ENCODE measurements at regions not wholly inside any gene's neighbourhood (a gene's known extent, or its start where the extent isn't known, plus 50 kb on each side); places are given as distances from the start of the nearest gene placed in this dataset.
"Not testable (repeated sequence)": the region's sequence is repeated elsewhere in the genome, so short reads cannot be mapped to it uniquely, and the experiment has no call there.

GRCh38 chr13:62444805-62445204, 1029.2 kb upstream of the PCDH20 start:
- DNase-seq (ENCODE audit: low read depth, low spot score), result no peak
- in situ Hi-C loops (cut with HindIII; ENCODE audit: low pct_unique_long_range_greater_than_20kb, low sequenced_read_pairs), result no loop called here

- DNase-seq (ENCODE audit: low read depth, low spot score), result no peak
- in situ Hi-C loops (cut with HindIII; ENCODE audit: low pct_unique_long_range_greater_than_20kb, low sequenced_read_pairs), result no loop called here
These were observed 1018.4 kb upstream of the PCDH20 start for GRCh38 chr13:62434081-62434480.

GRCh38 chr13:62433660-62434059, 1018.0 kb upstream of the PCDH20 start:
- DNase-seq (ENCODE audit: low read depth, low spot score), result no peak
- in situ Hi-C loops (cut with HindIII; ENCODE audit: low pct_unique_long_range_greater_than_20kb, low sequenced_read_pairs), result no loop called here

DNA sequence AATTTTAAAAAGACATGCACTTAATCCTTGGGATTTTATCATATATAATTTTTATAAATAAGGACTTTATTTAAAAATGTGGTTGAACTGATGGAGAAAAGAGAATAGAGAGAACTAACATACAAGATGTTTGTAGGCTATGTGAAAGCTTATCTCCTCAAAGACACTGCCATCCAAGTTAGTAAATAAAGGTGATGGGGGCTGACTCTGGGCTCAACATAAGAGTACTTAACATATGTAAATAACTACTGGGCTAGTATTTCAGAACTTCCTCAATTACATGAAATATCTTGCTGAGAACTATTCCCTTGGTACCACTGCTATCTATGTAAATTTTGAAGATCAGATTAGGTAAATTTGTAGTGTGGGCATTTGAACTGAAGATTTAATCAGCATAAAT, 1017.3 kb upstream of the PCDH20 start:
- DNase-seq (ENCODE audit: low read depth, low spot score), result no peak
- in situ Hi-C loops (cut with HindIII; ENCODE audit: low pct_unique_long_range_greater_than_20kb, low sequenced_read_pairs), result no loop called here

- no peak for DNase-seq (ENCODE audit: low read depth, low spot score)
- in situ Hi-C loops (cut with HindIII; ENCODE audit: low pct_unique_long_range_greater_than_20kb, low sequenced_read_pairs), result no loop called here
These were observed 1016.6 kb upstream of the PCDH20 start for GRCh38 chr13:62432295-62432694.

GRCh38 chr13:62431852-62432251, 1016.2 kb upstream of the PCDH20 start:
- in situ Hi-C loops (cut with HindIII; ENCODE audit: low pct_unique_long_range_greater_than_20kb, low sequenced_read_pairs), result no loop called here
- no peak for DNase-seq (ENCODE audit: low read depth, low spot score)

DNA sequence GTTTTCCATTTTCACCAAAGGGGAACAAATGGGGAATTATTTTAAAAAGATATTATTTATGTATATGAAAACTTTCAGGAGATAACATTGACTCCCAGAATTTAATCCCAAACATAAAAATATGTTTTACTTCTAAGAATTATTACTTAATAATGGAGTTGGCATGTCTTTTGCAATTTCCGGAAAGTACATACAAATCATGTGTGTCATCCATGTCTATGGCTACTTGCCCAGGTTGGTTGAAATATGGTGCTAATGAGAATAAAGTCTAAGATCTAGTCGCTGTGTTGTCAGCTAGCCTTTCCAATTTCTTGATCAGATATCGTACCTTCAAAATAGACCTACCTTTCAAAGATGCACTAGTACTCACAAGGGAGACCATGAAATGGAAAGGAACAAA, 1003.2 kb upstream of the PCDH20 start:
- in situ Hi-C loops (cut with HindIII; ENCODE audit: low pct_unique_long_range_greater_than_20kb, low sequenced_read_pairs), result no loop called here
- no peak for DNase-seq (ENCODE audit: low read depth, low spot score)

- in situ Hi-C loops (cut with HindIII; ENCODE audit: low pct_unique_long_range_greater_than_20kb, low sequenced_read_pairs), result no loop called here
- DNase-seq (ENCODE audit: low read depth, low spot score), result no peak
These were observed 1002.7 kb upstream of the PCDH20 start for GRCh38 chr13:62418376-62418775.

DNA sequence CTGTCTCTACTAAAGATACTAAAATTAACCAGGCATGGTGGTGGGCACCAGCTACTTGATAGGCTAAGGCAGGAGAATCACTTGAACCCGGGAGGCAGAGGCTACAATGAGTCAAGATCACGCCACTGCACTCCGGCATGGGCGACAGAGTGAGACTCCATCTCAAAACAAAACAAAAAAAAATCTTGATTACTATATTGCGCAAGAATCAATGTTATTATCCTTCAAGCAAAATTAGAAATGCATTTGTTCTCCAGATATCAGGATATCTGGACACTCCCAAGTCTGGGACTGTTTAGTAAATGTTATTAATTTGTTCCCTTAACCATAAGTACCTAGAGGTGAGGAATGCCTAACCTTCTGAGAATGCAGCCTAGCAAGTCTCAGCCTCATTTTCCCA, 992.2 kb upstream of the PCDH20 start:
- in situ Hi-C loops (cut with HindIII; ENCODE audit: low pct_unique_long_range_greater_than_20kb, low sequenced_read_pairs), result no loop called here
- DNase-seq (ENCODE audit: low read depth, low spot score), result no peak

DNA sequence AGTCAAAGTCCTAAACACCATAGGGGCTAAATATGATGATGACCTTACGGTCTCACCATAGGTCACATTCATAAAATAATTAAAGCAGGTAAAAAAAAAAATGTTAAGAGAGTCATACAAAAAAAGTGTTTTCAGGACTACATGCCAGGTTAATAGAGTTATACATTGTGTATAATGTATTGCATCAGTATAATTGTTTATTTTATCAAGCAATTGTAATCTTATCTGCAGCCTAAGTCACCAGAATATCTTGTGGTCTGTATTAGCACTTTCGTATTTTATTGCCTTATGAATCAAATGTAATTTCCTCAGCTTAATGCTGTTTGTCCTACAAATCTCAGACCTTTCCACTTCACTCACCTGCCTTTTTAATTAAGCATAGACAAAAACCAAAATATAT, 972.9 kb upstream of the PCDH20 start:
- no peak for DNase-seq (ENCODE audit: low read depth, low spot score)
- in situ Hi-C loops (cut with HindIII; ENCODE audit: low pct_unique_long_range_greater_than_20kb, low sequenced_read_pairs), result no loop called here

DNA sequence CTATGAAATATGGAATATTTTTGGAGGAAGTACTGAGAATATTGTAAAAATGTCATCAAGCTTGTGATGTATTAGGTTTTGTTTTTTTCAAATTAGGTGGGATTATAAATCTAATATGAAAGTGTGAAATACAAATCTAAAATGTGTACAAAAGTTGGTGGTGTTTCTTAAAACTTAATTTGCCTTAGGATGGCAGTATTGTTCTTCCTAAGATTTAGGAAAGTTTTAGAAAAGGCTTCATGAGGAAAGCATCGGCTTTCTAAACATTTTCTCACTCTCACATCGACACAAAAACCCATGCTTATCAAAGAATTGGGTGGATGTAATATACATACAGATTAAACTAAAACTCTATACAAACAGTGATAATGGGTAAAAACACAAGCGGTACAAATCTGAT, 972.0 kb upstream of the PCDH20 start:
- in situ Hi-C loops (cut with HindIII; ENCODE audit: low pct_unique_long_range_greater_than_20kb, low sequenced_read_pairs), result no loop called here
- peak; percentile 20 for DNase-seq (ENCODE audit: low read depth, low spot score)

- in situ Hi-C loops (cut with HindIII; ENCODE audit: low pct_unique_long_range_greater_than_20kb, low sequenced_read_pairs); DNase-seq (ENCODE audit: low read depth, low spot score): not testable (repeated sequence)
These were observed 963.6 kb upstream of the PCDH20 start for GRCh38 chr13:62379241-62379640.

DNA sequence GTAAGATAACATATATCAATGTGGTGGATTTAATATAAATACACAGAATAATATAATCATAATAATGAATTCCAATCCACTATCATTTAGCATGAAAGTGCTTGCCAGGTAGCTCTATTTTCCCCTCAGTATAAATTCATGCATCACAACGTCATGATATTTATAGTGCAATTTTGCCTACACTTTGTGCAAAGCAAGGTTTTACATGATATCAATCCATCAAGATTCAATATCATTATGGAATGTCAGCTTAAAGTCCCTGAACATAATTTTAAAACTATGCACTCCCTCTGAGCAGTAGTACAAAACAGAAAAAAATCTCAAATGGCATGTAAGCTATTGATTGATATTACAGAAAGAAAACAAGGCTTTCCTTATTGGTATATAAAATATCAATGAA, 962.2 kb upstream of the PCDH20 start:
- no peak for DNase-seq (ENCODE audit: low read depth, low spot score)
- in situ Hi-C loops (cut with HindIII; ENCODE audit: low pct_unique_long_range_greater_than_20kb, low sequenced_read_pairs), result no loop called here

GRCh38 chr13:62375653-62376052, 960.0 kb upstream of the PCDH20 start:
- in situ Hi-C loops (cut with HindIII; ENCODE audit: low pct_unique_long_range_greater_than_20kb, low sequenced_read_pairs), result no loop called here
- DNase-seq (ENCODE audit: low read depth, low spot score), result no peak

GRCh38 chr13:62371737-62372136, 956.1 kb upstream of the PCDH20 start:
- no peak for DNase-seq (ENCODE audit: low read depth, low spot score)

GRCh38 chr13:62367971-62368370, 952.3 kb upstream of the PCDH20 start:
- in situ Hi-C loops (cut with HindIII; ENCODE audit: low pct_unique_long_range_greater_than_20kb, low sequenced_read_pairs); DNase-seq (ENCODE audit: low read depth, low spot score): not testable (repeated sequence)

More at GRCh38 chr13:62371737-62372136, 956.1 kb upstream of the PCDH20 start:
- in situ Hi-C loops (cut with HindIII; ENCODE audit: low pct_unique_long_range_greater_than_20kb, low sequenced_read_pairs), result no loop called here

DNA sequence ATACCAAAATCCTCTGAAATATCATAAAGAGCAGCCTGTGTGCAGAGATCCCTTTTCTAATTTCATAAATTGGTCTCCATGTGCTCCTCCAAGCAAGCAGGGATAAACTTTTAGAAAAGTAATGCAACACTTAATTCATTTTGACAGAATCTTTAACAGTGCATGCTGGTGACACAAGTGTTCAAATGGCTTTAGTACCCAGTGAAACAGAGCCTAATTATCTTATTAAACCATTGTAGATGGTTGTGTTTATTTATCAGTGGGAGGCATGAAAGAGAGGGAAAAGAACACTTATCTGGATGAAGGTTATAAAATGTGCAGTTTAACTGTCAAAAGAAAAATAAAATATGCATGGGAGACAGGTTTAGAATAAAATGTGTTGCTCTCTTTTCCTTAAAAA, 945.0 kb upstream of the PCDH20 start:
- no peak for DNase-seq (ENCODE audit: low read depth, low spot score)
- in situ Hi-C loops (cut with HindIII; ENCODE audit: low pct_unique_long_range_greater_than_20kb, low sequenced_read_pairs), result no loop called here

DNA sequence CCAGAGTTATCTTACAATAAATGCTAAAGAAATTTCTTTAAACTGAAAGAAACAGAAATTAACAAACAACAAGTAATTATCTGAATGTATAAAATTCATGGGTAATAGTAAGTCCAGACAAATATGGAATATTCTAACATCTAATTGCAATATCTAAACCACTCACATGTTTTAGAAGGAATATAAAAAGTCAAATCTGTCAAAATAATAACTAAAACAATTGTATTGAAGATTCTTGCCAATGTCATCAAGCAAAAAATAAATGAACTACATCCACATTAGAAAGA, 942.9 kb upstream of the PCDH20 start:
- DNase-seq (ENCODE audit: low read depth, low spot score), result no peak
- in situ Hi-C loops (cut with HindIII; ENCODE audit: low pct_unique_long_range_greater_than_20kb, low sequenced_read_pairs), result no loop called here

DNA sequence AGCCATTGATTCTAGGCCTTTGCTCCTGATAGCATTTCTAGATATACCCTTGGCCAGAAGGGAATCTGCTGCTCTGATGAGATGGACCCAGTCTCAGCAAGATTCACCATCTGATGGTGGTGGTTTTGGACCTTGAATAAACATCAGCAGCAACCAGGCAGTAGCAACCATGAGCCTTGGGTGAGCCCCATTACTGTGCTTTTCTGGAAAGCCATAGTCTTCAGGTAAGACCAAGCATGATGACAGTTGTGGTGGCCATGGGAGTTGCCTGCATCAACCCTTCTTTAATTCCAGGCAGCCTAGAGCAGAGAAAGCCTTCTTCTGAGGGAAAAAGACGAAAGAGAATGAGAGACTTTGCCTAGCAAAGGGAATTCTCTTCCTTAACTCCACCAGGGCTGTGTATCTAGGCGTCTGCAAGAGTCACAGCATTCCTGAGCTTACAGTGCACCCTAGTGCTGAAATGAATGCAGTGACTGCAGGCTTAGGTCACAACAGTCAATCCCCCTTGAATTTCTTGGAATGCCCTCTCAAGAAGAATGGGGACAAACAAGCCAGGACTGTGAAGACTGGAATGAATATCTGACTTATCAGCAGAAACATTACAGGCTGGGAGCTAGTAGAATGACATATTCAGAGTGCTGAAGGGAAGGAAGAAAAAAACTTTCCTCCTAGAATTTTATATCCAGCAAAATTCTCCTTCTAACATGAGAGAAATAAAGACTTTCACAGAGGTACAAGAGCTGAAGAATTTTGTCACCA, 942.4 kb upstream of the PCDH20 start:
- DNase-seq (ENCODE audit: low read depth, low spot score), result peak; percentile 89
- in situ Hi-C loops (cut with HindIII; ENCODE audit: low pct_unique_long_range_greater_than_20kb, low sequenced_read_pairs), result no loop called here

DNA sequence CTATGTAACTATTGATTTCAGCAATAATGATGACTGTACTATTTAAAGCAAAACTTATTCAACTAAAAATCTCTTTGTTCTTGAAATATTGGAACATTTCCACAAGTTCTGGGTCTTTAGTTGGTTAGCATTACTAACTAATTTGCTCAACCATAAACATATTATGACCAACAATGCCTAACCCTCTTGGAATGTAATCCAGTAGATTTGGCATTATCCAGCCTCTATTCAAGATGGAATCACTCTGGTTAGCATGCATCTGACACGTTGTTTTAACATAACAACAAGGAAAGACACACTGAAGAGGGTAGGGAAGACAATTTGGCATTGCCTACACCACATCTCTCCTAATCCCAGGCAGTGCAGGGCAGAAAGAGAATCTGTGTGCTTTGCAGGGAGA, 941.3 kb upstream of the PCDH20 start:
- no peak for DNase-seq (ENCODE audit: low read depth, low spot score)
- in situ Hi-C loops (cut with HindIII; ENCODE audit: low pct_unique_long_range_greater_than_20kb, low sequenced_read_pairs), result no loop called here

Measured in SK-MEL-5 (cell line).